GM18951 (cell line): ENCODE measurements at regions not wholly inside any gene's neighbourhood (a gene's known extent, or its start where the extent isn't known, plus 50 kb on each side); places are given as distances from the start of the nearest gene placed in this dataset.
"Not testable (repeated sequence)": the region's sequence is repeated elsewhere in the genome, so short reads cannot be mapped to it uniquely, and the experiment has no call there.

ENCODE experiments used
- in situ Hi-C: fragments of 300-500 bp; cut with MboI; formaldehyde crosslinking; loops from one replicate; pipeline ENCODE4 v1.12.0; 2022; ENCODE audit warnings: low sequenced_read_pairs, mixed read lengths, inconsistent platforms; ENCODE audit not compliant: unreplicated experiment

DNA sequence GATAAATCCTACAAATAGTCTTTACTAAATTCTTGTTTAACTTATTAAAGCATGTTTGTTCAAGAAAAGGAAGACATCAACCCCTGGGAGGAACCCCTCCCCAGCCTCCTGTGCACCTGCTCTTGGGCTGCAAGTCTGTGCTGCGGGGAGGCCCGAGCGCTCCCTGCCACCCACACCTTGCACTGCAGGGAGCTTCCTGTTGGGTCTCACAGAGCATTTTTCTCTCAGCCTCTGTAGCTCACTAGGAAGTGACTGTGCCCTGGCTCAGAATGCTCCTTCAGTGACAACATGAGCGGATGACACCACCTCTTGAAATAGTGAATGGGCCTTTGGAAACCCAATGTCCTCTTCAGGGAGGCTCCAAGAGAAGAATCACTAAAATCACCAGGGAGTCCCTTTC lies 158.8 kb downstream of the POTEB start:
- in situ Hi-C loops, result not testable (repeated sequence)

- in situ Hi-C loops, result not testable (repeated sequence)
These were observed 159.4 kb downstream of the POTEB start for GRCh38 chr15:21718108-21718507.

DNA sequence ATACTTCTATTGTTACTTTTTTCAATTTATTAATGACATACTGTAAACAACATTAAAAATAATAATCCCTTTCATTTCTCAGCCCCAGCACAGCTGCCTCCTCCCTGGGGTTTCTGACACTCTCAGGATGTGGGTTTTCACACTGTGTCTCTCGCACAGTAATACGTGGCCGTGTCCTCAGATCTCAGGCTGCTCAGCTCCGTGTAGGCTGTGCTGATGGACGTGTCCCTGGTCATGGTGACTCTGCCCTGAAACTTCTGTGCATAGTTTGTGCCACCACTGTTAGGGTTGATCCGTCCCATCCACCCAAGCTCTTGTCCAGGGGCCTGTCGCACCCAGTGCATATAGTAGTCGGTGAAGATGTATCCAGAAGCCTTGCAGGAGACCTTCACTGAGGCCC lies 159.9 kb downstream of the POTEB start:
- in situ Hi-C loops, result not testable (repeated sequence)

- in situ Hi-C loops, result not testable (repeated sequence)
These were observed 172.1 kb downstream of the POTEB start for GRCh38 chr15:21705480-21705879.

DNA sequence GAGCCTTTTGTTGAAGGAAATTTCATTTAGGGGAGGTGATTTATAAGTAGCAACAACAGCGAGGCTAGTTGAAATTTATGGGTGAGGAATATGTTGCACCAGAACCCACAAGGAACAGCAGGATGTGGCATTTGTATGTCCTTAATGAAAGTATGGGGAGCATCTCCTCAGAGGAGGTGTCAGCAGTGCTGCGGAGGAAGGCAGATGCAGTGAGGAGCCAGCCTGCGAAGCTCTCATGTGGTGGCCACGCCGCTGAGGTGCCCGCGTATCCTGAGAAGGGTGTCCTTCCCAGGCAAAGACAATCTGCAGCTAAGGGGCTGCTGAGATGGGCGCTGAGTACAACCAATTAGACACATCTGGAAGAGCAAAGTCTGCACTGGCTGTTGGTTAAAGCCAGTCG lies 178.9 kb downstream of the POTEB start:
- in situ Hi-C loops, result not testable (repeated sequence)

DNA sequence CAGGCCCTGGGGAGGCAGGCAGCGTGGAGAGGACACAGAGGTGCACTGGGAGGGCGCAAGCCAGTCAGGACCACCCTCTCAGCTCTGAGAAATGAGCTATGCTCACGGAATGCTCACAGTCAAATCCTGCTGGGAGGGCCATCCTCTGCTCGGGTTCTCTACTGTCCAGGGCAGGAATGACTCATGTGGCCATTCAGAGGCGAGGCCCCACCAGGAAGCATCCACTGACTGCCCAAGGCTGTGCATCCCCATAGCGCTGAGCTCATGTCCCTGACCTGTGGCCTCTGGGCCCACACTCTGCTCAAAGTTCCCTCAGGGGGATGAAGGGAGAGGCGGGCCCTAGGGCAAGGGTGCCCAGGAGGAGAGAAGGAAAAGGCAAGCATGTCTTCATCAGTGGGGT lies 182.4 kb downstream of the POTEB start:
- in situ Hi-C loops, result not testable (repeated sequence)

DNA sequence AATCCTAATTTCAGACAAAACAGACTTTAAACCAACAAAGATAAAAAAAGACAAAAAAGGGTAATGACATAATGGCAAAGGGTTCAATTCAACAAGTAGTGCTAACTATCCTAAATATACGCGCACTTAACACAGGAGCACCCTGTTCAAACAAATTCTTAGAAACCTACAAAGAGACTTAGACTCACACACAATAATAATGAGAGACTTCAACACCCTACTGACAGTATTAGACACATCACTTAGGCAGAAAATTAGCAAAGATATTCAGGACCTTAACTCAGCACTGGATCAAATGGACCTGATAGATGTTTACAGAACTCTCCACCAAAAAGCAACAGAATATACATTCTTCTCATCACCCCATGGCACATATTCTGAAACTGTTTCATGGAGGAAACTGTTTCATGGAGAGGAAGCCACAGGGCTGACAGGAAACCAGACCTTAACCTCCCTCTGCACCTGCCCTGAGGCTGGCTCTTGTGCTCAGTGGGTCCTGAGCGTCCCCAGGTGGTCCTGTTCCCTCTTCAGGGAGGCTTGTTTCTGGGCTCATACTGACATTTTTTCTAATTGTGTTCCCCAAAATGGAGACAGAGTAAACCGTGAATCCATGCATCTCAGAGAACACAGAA lies 184.9 kb downstream of the POTEB start:
- in situ Hi-C loops, result not testable (repeated sequence)

DNA sequence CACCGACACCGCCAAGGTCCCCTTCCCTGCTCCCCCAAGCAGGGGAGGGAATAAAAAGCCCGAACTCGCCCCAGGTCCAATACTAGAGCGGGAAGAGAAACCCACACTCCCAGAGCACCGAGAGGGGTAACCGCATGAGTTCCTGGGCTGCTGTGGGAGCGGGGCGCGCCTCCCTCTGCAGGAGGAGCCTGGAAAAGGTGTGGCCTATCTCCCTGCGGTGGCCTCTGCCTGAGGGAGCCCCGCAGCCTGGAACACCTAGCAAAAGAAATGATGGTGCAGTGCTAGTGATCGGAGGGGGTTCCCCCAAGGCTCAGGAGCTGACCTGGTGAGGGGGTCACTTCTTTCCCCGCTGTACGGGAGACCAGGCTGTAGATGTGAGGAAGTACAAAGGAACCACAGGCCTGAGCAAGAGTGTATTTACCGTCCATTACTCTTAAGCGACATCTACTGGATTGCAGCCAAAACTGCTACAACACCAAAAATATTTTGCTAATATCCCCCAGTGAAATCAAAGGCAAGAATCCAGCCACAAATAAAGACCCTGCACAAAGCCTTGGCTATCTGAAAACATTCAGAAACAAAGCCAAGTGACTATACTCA lies 216.6 kb upstream of the POTEB3 start:
- in situ Hi-C loops, result not testable (repeated sequence)

GRCh38 chr15:21656114-21656746 lies 215.9 kb upstream of the POTEB3 start:
- in situ Hi-C loops, result not testable (repeated sequence)

DNA sequence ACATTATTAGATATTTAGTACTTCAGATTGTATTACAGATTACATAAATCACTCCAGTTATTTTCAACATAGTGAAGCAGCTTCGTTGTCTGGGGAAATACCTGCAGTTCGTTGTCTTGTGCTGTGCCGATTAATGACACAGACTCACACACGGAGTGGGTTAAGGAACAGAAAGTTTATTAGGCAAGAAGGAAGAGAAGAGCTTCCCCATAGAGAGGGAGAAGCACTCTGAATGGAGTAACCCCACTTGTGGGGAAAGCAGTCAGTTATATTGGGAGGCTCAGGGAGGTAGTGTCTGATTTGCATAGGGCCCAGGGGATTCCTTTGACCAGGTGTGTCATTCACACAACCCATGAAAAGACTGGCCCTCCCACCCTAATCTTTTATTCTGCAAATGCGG lies 213.4 kb upstream of the POTEB3 start:
- in situ Hi-C loops, result not testable (repeated sequence)

GRCh38 chr15:21638770-21639169 lies 198.5 kb upstream of the POTEB3 start:
- in situ Hi-C loops, result not testable (repeated sequence)

DNA sequence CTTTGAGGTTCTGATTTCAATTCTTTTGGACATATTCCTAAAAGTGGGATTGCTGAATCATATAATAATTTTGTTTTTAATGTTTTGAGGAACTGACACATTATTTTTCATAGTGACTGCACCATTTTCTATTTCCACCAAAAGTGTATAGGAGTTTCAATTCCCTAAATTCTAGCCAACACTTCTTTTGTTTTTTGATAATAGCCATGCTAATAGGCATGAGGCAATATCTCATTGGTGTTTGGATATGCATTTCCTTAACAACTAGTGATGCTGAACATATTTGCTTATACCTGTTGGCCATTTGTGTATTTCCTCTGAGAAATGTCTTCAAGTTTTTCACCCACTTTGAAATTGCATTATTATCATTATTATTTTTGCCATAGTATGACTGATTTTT lies 186.4 kb upstream of the POTEB3 start:
- in situ Hi-C loops, result not testable (repeated sequence)

GRCh38 chr15:21609223-21609622 lies 168.9 kb upstream of the POTEB3 start:
- in situ Hi-C loops, result not testable (repeated sequence)

- in situ Hi-C loops, result not testable (repeated sequence)
These were observed 125.1 kb upstream of the POTEB3 start for GRCh38 chr15:21565426-21565825.

GRCh38 chr15:21551809-21552208 lies 111.5 kb upstream of the POTEB3 start:
- in situ Hi-C loops, result not testable (repeated sequence)

DNA sequence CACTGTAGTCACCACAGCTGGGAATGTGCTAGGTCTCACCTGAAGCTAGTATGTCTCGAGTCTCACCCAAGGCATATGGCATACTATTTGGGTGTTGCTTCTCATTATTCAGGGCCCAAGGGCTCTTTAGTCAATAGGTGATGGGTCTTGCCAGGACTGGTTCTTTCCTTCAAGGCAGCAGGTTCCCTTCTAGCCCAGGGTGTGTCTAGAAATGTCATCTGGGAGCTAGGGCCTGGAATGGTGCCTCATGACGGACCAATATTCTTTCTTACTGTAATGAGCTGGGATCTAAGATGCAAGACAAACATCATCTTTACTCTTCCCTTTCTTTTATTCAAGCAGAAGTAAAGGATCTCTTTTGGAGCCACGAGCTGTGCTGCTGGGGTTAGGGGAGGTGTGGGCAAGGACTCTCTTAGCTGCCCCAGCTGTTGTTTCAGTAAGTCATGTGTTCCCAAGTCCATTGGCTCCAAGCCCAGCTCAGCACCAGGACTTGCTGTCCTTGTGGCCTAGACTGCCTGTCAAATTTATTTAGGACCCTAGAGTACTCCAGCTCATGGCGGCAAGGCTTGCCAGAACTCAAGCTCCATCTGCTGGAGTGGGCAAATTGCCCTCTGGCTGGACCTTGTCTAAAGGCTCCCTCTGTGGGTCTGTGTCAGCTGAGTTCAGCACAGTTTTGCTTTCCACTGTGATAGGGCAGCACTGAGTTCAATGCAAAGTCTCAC lies 106.0 kb upstream of the POTEB3 start:
- in situ Hi-C loops, result not testable (repeated sequence)

DNA sequence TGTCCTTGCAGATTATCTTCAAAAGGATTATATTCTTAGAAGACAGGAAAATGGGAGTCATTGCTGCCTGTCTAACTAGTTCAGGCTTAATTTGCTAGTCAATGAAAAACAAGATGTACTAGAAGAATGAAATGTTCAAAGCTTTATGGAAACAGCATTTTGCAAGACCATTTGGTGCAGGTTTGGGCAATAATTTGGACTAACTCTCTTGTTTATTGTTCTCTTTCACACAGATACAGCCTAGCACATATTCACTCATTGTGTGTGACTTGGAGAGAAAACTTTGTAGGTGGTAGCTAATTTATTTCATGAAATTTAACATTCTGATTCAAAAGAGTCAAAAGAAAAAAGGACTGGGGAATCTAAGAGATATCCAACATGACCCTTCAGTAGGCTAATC lies 92.5 kb upstream of the POTEB3 start:
- in situ Hi-C loops, result not testable (repeated sequence)

DNA sequence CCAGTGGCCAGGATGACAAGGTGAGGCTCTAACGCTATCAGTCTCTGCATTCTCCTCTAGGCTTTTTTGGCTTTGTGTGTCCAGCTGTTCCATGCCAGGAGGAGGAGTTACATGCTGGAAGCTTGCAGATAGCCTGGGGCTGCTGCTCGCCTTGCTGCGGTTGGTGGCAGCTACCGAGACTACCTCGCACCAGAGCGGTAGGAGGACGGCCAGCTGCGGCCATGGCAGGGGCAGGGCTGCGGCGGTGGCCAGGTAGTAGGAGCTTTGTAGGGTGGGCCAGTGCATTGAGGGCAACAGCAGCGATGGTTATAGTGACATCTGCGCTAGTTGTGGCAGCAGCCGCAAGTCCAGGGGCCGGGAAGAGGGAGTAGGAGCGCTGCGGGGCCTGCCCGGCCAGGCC lies 75.9 kb upstream of the POTEB3 start:
- in situ Hi-C loops, result not testable (repeated sequence)

- in situ Hi-C loops, result not testable (repeated sequence)
These were observed 75.0 kb upstream of the POTEB3 start for GRCh38 chr15:21515296-21515695.

GRCh38 chr15:21503021-21503420 lies 62.7 kb upstream of the POTEB3 start:
- in situ Hi-C loops, result not testable (repeated sequence)
